Liver (tissue), 8 donors: ENCODE measurements at regions not wholly inside any gene's neighbourhood (a gene's known extent, or its start where the extent isn't known, plus 50 kb on each side); places are given as distances from the start of the nearest gene placed in this dataset.

ENCODE experiments used
- DNase-seq: peaks from one replicate; pipeline ENCODE4 v3.0.0-alpha.2; 2017; ENCODE audit warnings: low spot score
- H3K27ac ChIP-seq, 2 donors: one replicate each; pipeline ENCODE4 v1.7.0; 2013; ENCODE audit warnings: inconsistent platforms in 2 of 2, low read length in 2 of 2, control low read depth in 1 of 2, low read depth in 1 of 2, mild to moderate bottlenecking in 1 of 2
- H3K27me3 ChIP-seq, 4 donors: one replicate each; pipeline versions ENCODE4 v1.6.1 to v1.7.0; 2013; ENCODE audit warnings: low read length in 3 of 4, inconsistent platforms in 1 of 4, mild to moderate bottlenecking in 1 of 4, moderate library complexity in 1 of 4; ENCODE audit not compliant: control insufficient read depth in 4 of 4, insufficient read depth in 4 of 4
- H3K36me3 ChIP-seq, 4 donors: one replicate each; pipeline versions ENCODE4 v1.6.1 to v1.7.0; 2013; ENCODE audit warnings: low read length in 3 of 4, mild to moderate bottlenecking in 3 of 4, low read depth in 1 of 4, moderate library complexity in 1 of 4; ENCODE audit not compliant: control insufficient read depth in 4 of 4, insufficient read depth in 3 of 4
- H3K4me1 ChIP-seq, 4 donors: one replicate each; pipeline versions ENCODE4 v1.6.1 to v1.7.0; 2013; ENCODE audit warnings: low read length in 3 of 4, mild to moderate bottlenecking in 3 of 4, moderate library complexity in 1 of 4; ENCODE audit not compliant: control insufficient read depth in 4 of 4, insufficient read depth in 4 of 4
- H3K4me3 ChIP-seq, 3 donors: one replicate each; pipeline versions ENCODE4 v1.6.1 to v1.7.0; 2013; ENCODE audit warnings: low read length in 3 of 3, control low read depth in 1 of 3, low read depth in 1 of 3, mild to moderate bottlenecking in 1 of 3
- H3K9ac ChIP-seq, 2 donors: one replicate each; pipeline ENCODE4 v1.7.0; 2013; ENCODE audit warnings: low read length in 2 of 2, mild to moderate bottlenecking in 2 of 2, moderate library complexity in 2 of 2, control low read depth in 1 of 2, low read depth in 1 of 2
- H3K9me3 ChIP-seq, 4 donors: one replicate each; pipeline versions ENCODE4 v1.6.1 to v1.7.0; 2013; ENCODE audit warnings: low read length in 3 of 4; ENCODE audit not compliant: control insufficient read depth in 4 of 4
- EGR1 ChIP-seq, 2 donors: IDR thresholded peaks; 2 replicates each; pipeline ENCODE4 v1.6.1; 2016 to 2018; ENCODE audit warnings: antibody characterized with exemption in 2 of 2, low read depth in 2 of 2
- FOXA1 ChIP-seq: IDR thresholded peaks from 2 replicates; pipeline ENCODE4 v1.6.1; 2016; ENCODE audit warnings: antibody characterized with exemption
- FOXA2 ChIP-seq: IDR thresholded peaks from 2 replicates; pipeline ENCODE4 v1.6.1; 2016; ENCODE audit warnings: antibody characterized with exemption
- GABPA ChIP-seq, 2 donors: IDR thresholded peaks in 1 of 2; conservative IDR thresholded peaks in 1 of 2; 2 replicates each; pipeline ENCODE4 v1.6.1; 2016; ENCODE audit warnings: antibody characterized with exemption in 2 of 2, mild to moderate bottlenecking in 1 of 2, moderate library complexity in 1 of 2
- HNF4A ChIP-seq, 2 donors: conservative IDR thresholded peaks; 2 replicates each; pipeline ENCODE4 v1.6.1; 2016; ENCODE audit warnings: antibody characterized with exemption in 2 of 2, mild to moderate bottlenecking in 2 of 2
- HNF4G ChIP-seq: IDR thresholded peaks from 2 replicates; pipeline ENCODE4 v1.6.1; 2016; ENCODE audit warnings: antibody characterized with exemption
- JUND ChIP-seq, 2 donors: IDR thresholded peaks; 2 replicates each; pipeline ENCODE4 v1.6.1; 2016; ENCODE audit warnings: antibody characterized with exemption in 2 of 2
- NR2F2 ChIP-seq: IDR thresholded peaks from 2 replicates; pipeline ENCODE4 v1.6.1; 2016; ENCODE audit warnings: antibody characterized with exemption
- RAD21 ChIP-seq, 2 donors: IDR thresholded peaks; 2 replicates each; pipeline ENCODE4 v1.6.1; 2016; ENCODE audit warnings: antibody characterized with exemption in 2 of 2, mild to moderate bottlenecking in 2 of 2
- REST ChIP-seq: IDR thresholded peaks from 2 replicates; pipeline ENCODE4 v1.6.1; 2016; ENCODE audit warnings: antibody characterized with exemption, mild to moderate bottlenecking
- RXRA ChIP-seq, 2 donors: IDR thresholded peaks; 2 replicates each; pipeline ENCODE4 v1.6.1; 2017 to 2018; ENCODE audit warnings: antibody characterized with exemption in 2 of 2, mild to moderate bottlenecking in 1 of 2
- SP1 ChIP-seq: IDR thresholded peaks from 2 replicates; pipeline ENCODE4 v1.6.1; 2018; ENCODE audit warnings: antibody characterized with exemption, mild to moderate bottlenecking
- TAF1 ChIP-seq: conservative IDR thresholded peaks from 2 replicates; pipeline ENCODE4 v1.6.1; 2016; ENCODE audit warnings: antibody characterized with exemption, mild to moderate bottlenecking
- YY1 ChIP-seq: IDR thresholded peaks from 2 replicates; pipeline ENCODE4 v1.6.1; 2016; ENCODE audit warnings: antibody characterized with exemption, mild to moderate bottlenecking
- WGBS: extraction: QIAGEN DNeasy Blood & Tissue Kit; methylation state at CpG from one replicate; pipeline ENCODE4 v1.1.7; 2013; 5-methylcytosine and 5-hydroxymethylcytosine counted together
- TF ChIP-seq, protein P1 (sequence below): IDR thresholded peaks from 2 replicates; pipeline ENCODE4 v1.6.1; 2016; ENCODE audit warnings: antibody characterized with exemption
- TF ChIP-seq, protein P2 (sequence below): fragments of 150-350 bp; IDR thresholded peaks from 2 replicates; pipeline ENCODE4 v1.5.1; 2017; ENCODE audit warnings: improper control_type of control experiment, low read depth, low read length; ENCODE audit not compliant: missing input control
- TF ChIP-seq, protein P3 (sequence below): IDR thresholded peaks from 2 replicates; pipeline ENCODE4 v1.6.1; 2016; ENCODE audit warnings: antibody characterized with exemption
- TF ChIP-seq, protein P4 (sequence below): IDR thresholded peaks from 2 replicates; pipeline ENCODE4 v1.6.1; 2016; ENCODE audit warnings: antibody characterized with exemption
- donor health status: healthy.
- donor health status: healthy.
- donor health status: healthy.
- donor health status: healthy.
- donor health status: healthy.

- no peaks in the 10 kb centered on the region for H3K36me3 ChIP-seq
- WGBS: 88% methylated on average over 4 of the region's 4 CpGs
- H3K9ac ChIP-seq: no peak overlapping the region
- H3K27me3 ChIP-seq: no peaks in the 10 kb centered on the region
- H3K27ac ChIP-seq: no peak overlapping the region
- no peak for DNase-seq
- no peak for TF ChIP-seq TAF1
- TF ChIP-seq NR2F2: no peak
- TF ChIP-seq RXRA (IDR thresholded peaks at IDR 0.05): no peak
- TF ChIP-seq HNF4G: no peak
- no peak for TF ChIP-seq GABPA (IDR thresholded peaks at IDR 0.05 in 1 of 2, conservative IDR thresholded peaks at IDR 0.05 in 1 of 2)
- TF ChIP-seq FOXA2: no peak
- TF ChIP-seq JUND (IDR thresholded peaks at IDR 0.05): no peak
- TF ChIP-seq, protein P1, sequence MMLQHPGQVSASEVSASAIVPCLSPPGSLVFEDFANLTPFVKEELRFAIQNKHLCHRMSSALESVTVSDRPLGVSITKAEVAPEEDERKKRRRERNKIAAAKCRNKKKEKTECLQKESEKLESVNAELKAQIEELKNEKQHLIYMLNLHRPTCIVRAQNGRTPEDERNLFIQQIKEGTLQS: no peak
- no peak for TF ChIP-seq REST
- TF ChIP-seq, protein P2, sequence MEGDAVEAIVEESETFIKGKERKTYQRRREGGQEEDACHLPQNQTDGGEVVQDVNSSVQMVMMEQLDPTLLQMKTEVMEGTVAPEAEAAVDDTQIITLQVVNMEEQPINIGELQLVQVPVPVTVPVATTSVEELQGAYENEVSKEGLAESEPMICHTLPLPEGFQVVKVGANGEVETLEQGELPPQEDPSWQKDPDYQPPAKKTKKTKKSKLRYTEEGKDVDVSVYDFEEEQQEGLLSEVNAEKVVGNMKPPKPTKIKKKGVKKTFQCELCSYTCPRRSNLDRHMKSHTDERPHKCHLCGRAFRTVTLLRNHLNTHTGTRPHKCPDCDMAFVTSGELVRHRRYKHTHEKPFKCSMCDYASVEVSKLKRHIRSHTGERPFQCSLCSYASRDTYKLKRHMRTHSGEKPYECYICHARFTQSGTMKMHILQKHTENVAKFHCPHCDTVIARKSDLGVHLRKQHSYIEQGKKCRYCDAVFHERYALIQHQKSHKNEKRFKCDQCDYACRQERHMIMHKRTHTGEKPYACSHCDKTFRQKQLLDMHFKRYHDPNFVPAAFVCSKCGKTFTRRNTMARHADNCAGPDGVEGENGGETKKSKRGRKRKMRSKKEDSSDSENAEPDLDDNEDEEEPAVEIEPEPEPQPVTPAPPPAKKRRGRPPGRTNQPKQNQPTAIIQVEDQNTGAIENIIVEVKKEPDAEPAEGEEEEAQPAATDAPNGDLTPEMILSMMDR: no peak
- TF ChIP-seq, protein P3, sequence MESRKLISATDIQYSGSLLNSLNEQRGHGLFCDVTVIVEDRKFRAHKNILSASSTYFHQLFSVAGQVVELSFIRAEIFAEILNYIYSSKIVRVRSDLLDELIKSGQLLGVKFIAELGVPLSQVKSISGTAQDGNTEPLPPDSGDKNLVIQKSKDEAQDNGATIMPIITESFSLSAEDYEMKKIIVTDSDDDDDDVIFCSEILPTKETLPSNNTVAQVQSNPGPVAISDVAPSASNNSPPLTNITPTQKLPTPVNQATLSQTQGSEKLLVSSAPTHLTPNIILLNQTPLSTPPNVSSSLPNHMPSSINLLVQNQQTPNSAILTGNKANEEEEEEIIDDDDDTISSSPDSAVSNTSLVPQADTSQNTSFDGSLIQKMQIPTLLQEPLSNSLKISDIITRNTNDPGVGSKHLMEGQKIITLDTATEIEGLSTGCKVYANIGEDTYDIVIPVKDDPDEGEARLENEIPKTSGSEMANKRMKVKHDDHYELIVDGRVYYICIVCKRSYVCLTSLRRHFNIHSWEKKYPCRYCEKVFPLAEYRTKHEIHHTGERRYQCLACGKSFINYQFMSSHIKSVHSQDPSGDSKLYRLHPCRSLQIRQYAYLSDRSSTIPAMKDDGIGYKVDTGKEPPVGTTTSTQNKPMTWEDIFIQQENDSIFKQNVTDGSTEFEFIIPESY: no peak
- no peak for TF ChIP-seq FOXA1
- TF ChIP-seq, protein P4, sequence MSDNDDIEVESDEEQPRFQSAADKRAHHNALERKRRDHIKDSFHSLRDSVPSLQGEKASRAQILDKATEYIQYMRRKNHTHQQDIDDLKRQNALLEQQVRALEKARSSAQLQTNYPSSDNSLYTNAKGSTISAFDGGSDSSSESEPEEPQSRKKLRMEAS: no peak
- no peak for TF ChIP-seq HNF4A (conservative IDR thresholded peaks at IDR 0.05)
- no peak for TF ChIP-seq RAD21 (IDR thresholded peaks at IDR 0.05)
- no peak for TF ChIP-seq SP1
- no peaks in the 10 kb centered on the region for H3K4me1 ChIP-seq
- H3K9me3 ChIP-seq: no peaks in the 10 kb centered on the region
- no peak overlapping the region for H3K4me3 ChIP-seq
These were observed 397.6 kb upstream of the USP9Y start for GRCh38 chrY:12303464-12303863.

- WGBS: 89% methylated on average over 4 of the region's 4 CpGs
- H3K36me3 ChIP-seq: no peaks in the 10 kb centered on the region
- no peaks in the 10 kb centered on the region for H3K27me3 ChIP-seq
- H3K9ac ChIP-seq: no peak overlapping the region
- no peaks in the 10 kb centered on the region for H3K9me3 ChIP-seq
- no peak overlapping the region for H3K27ac ChIP-seq
- no peak for DNase-seq
- no peak overlapping the region for H3K4me3 ChIP-seq
- TF ChIP-seq EGR1 (IDR thresholded peaks at IDR 0.05; ENCODE audit: low read depth in 2 of 2) (no peak), JUND (IDR thresholded peaks at IDR 0.05) (no peak), FOXA2 (no peak), YY1 (no peak), NR2F2 (no peak), HNF4G (no peak), TAF1 (no peak), RXRA (IDR thresholded peaks at IDR 0.05) (no peak), RAD21 (IDR thresholded peaks at IDR 0.05) (no peak), FOXA1 (no peak), HNF4A (conservative IDR thresholded peaks at IDR 0.05) (no peak)
- TF ChIP-seq, protein P3: no peak
- TF ChIP-seq, protein P1: no peak
- H3K4me1 ChIP-seq: no peaks in the 10 kb centered on the region
These were observed 395.6 kb upstream of the USP9Y start for GRCh38 chrY:12305456-12305855.
